SU-DHL-6 (cell line): ENCODE measurements at regions not wholly inside any gene's neighbourhood (a gene's known extent, or its start where the extent isn't known, plus 50 kb on each side); places are given as distances from the start of the nearest gene placed in this dataset.

Experiments used
- H2AFZ ChIP-seq: fragments of 200-600 bp; sonication (generic); 2 replicates; pipeline ENCODE4 v1.6.1; 2014; ENCODE audit warnings: low read depth, mild to moderate bottlenecking, moderate library complexity, mixed read lengths, antibody characterized with exemption, low read length; ENCODE audit not compliant: severe bottlenecking
- H3F3A ChIP-seq: fragments of 200-600 bp; shearing (Covaris generic); 2 replicates; pipeline ENCODE4 v1.6.0; 2016; ENCODE audit warnings: antibody characterized with exemption, mild to moderate bottlenecking; ENCODE audit not compliant: insufficient read depth
- H3K27ac ChIP-seq: fragments of 200-600 bp; sonication (generic); 2 replicates; pipeline ENCODE4 v1.5.1; 2016; ENCODE audit warnings: low read depth, mild to moderate bottlenecking, low read length, moderate library complexity, mixed read lengths
- H3K27me3 ChIP-seq: fragments of 200-600 bp; sonication (generic), shearing (Covaris generic); 2 replicates; pipeline ENCODE4 v1.6.0; 2014; ENCODE audit warnings: mild to moderate bottlenecking, low read length
- H3K36me3 ChIP-seq: fragments of 200-600 bp; sonication (generic); 2 replicates; pipeline ENCODE4 v1.6.1; 2014; ENCODE audit warnings: mild to moderate bottlenecking, low read length, mixed read lengths
- H3K4me2 ChIP-seq: fragments of 300-600, 200-600 bp; shearing (Covaris generic), sonication (generic); 2 replicates; pipeline ENCODE4 v1.6.0; 2014; ENCODE audit warnings: low read length, low read depth, mild to moderate bottlenecking; ENCODE audit not compliant: poor library complexity, severe bottlenecking
- H3K4me3 ChIP-seq: fragments of 200-600 bp; sonication (generic); 2 replicates; pipeline ENCODE4 v1.5.1; 2014; ENCODE audit warnings: antibody characterized with exemption, low read length, mild to moderate bottlenecking, mixed read lengths; ENCODE audit not compliant: insufficient read depth, poor library complexity, severe bottlenecking
- H3K79me2 ChIP-seq: fragments of 200-600 bp; sonication (generic); 2 replicates; pipeline ENCODE4 v1.6.1; 2014; ENCODE audit warnings: mild to moderate bottlenecking, low read length, moderate library complexity; ENCODE audit not compliant: insufficient read depth
- H3K9ac ChIP-seq: fragments of 200-600 bp; sonication (generic); 2 replicates; pipeline ENCODE4 v1.7.0; 2014; ENCODE audit warnings: mild to moderate bottlenecking, low read length
- H3K9me2 ChIP-seq: fragments of 200-600 bp; sonication (generic); replicated peaks from 2 replicates; pipeline ENCODE4 v1.6.1; 2014; ENCODE audit warnings: low read length; ENCODE audit not compliant: insufficient read depth
- H3K9me3 ChIP-seq: fragments of 200-600 bp; sonication (generic); 2 replicates; pipeline ENCODE4 v1.6.1; 2014; ENCODE audit warnings: low read length, mixed read lengths; ENCODE audit not compliant: insufficient read depth
- H4K20me1 ChIP-seq: fragments of 200-600 bp; sonication (generic); 2 replicates; pipeline ENCODE4 v1.6.1; 2014; ENCODE audit warnings: low read depth, mild to moderate bottlenecking, antibody characterized with exemption, low read length, moderate library complexity, mixed read lengths
- EZH2phosphoT487 ChIP-seq: fragments of 200-600 bp; sonication (generic), shearing (Covaris generic); conservative IDR thresholded peaks from 2 replicates; pipeline ENCODE4 v1.6.1; 2018; ENCODE audit warnings: mild to moderate bottlenecking, antibody characterized with exemption, low read length, moderate library complexity, mixed read lengths
- TF ChIP-seq, protein P1 (sequence below): fragments of 200-600 bp; sonication (generic); IDR thresholded peaks from one replicate; pipeline ENCODE4 v1.5.1; 2017; ENCODE audit warnings: antibody characterized with exemption, mild to moderate bottlenecking, low read length, moderate library complexity; ENCODE audit not compliant: insufficient read depth, poor library complexity, severe bottlenecking

DNA sequence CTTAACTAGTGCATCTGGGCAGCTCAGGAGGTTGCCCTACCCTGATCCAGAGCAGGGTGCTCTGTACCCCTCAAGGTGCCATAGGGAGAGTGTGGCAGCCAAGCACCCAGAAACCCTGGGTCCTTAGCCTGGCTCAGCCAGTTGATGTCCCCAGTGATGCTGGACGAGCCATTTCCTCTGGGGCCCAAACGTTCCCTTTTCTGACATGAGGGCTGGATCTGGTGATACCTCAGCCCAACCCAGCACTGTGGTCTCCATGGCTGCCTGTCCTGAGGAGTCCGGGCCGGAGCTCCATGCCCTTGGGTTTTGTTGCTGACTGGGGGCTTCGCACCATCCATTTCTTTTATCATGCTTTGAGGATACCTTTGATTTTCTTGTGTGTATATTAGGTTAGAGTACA, 87.9 kb upstream of the IKZF1 start:
- no peak overlapping the region for H3K4me3 ChIP-seq
- no peak overlapping the region for H3K27ac ChIP-seq
- no peak overlapping the region for H2AFZ ChIP-seq
- peaks cover 6% of the 10 kb centered on the region; the same call in 1 of the 2 replicates for H3K36me3 ChIP-seq
- no peak overlapping the region for H3K4me2 ChIP-seq
- peaks cover 7% of the 10 kb centered on the region; the same call in 1 of the 2 replicates for H3K9me3 ChIP-seq
- no peaks in the 10 kb centered on the region for H3K27me3 ChIP-seq
- no peaks in the 10 kb centered on the region for H3F3A ChIP-seq
- no peak for TF ChIP-seq EZH2phosphoT487
- TF ChIP-seq, protein P1, sequence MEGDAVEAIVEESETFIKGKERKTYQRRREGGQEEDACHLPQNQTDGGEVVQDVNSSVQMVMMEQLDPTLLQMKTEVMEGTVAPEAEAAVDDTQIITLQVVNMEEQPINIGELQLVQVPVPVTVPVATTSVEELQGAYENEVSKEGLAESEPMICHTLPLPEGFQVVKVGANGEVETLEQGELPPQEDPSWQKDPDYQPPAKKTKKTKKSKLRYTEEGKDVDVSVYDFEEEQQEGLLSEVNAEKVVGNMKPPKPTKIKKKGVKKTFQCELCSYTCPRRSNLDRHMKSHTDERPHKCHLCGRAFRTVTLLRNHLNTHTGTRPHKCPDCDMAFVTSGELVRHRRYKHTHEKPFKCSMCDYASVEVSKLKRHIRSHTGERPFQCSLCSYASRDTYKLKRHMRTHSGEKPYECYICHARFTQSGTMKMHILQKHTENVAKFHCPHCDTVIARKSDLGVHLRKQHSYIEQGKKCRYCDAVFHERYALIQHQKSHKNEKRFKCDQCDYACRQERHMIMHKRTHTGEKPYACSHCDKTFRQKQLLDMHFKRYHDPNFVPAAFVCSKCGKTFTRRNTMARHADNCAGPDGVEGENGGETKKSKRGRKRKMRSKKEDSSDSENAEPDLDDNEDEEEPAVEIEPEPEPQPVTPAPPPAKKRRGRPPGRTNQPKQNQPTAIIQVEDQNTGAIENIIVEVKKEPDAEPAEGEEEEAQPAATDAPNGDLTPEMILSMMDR, result no peak
- no peak overlapping the region for H3K9ac ChIP-seq
- H3K79me2 ChIP-seq, result no peaks in the 10 kb centered on the region
- H3K9me2 ChIP-seq, result no peaks in the 10 kb centered on the region
- H4K20me1 ChIP-seq, result no peaks in the 10 kb centered on the region

DNA sequence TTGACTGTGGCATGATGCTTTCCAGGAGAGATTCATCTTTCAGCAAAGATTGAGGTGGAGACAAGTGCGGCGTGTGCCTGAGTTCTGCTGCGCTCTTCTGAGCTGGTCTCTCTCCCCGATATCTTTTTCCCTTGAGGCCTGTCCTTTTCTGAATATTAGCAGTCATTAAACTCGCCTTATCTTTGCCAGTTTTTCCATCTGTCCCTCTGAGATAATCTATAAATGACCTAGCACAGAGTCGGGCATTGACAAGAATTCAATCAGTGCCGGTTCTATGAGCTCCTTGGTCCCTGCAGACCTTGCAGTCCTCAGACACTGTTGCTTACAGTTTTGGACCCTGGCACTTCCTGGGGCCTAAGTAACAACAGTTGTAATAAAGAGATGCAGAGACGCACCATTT, 89.7 kb upstream of the IKZF1 start:
- no peak overlapping the region for H3K9ac ChIP-seq
- no peak for TF ChIP-seq EZH2phosphoT487
- TF ChIP-seq, protein P1, result no peak
- no peak overlapping the region for H3K27ac ChIP-seq
- no peaks in the 10 kb centered on the region for H3K36me3 ChIP-seq
- H3K4me2 ChIP-seq, result no peak overlapping the region
- H3K4me3 ChIP-seq, result no peak overlapping the region
- H2AFZ ChIP-seq, result no peak overlapping the region
- no peaks in the 10 kb centered on the region for H3K27me3 ChIP-seq
- H4K20me1 ChIP-seq, result no peaks in the 10 kb centered on the region
- H3F3A ChIP-seq, result no peaks in the 10 kb centered on the region
- no peaks in the 10 kb centered on the region for H3K79me2 ChIP-seq
- H3K9me3 ChIP-seq, result no peaks in the 10 kb centered on the region
- no peaks in the 10 kb centered on the region for H3K9me2 ChIP-seq

DNA sequence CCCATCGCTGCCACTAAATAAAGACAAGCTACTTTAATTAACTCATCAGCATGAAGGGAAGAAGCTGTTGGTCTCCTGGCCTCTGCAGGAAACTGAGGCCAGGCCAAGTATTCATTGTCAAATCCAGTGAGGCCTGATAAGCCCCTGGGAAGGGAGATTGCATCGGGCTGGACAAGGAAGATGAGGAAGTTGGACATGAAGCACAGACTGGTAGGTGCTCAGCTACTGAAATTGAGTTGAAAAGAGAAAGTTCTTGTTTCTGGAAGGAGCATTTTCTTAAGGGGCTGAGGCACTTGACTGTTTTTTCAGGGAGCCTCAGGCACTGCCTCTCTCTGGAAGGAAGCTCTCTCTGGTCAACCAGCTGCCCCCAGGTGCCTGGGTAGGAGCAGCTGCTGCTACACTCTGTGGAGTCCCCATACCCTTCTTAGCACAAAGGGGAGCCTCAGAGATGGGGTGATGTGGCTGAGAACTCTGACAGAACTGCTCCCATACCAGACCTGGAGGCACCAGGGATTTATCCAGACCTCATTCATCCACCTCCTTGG, 90.3 kb upstream of the IKZF1 start:
- H3K9ac ChIP-seq, result no peak overlapping the region
- H4K20me1 ChIP-seq, result no peaks in the 10 kb centered on the region
- H3K4me2 ChIP-seq, result no peak overlapping the region
- H3K36me3 ChIP-seq, result no peaks in the 10 kb centered on the region
- no peak for TF ChIP-seq EZH2phosphoT487
- TF ChIP-seq, protein P1, result no peak
- H3K9me2 ChIP-seq, result no peaks in the 10 kb centered on the region
- no peaks in the 10 kb centered on the region for H3K27me3 ChIP-seq
- H3F3A ChIP-seq, result no peaks in the 10 kb centered on the region
- no peak overlapping the region for H3K27ac ChIP-seq
- H3K4me3 ChIP-seq, result no peak overlapping the region
- H2AFZ ChIP-seq, result no peak overlapping the region
- no peaks in the 10 kb centered on the region for H3K9me3 ChIP-seq
- H3K79me2 ChIP-seq, result no peaks in the 10 kb centered on the region
